HG02938 (cell line): ENCODE measurements at regions not wholly inside any gene's neighbourhood (a gene's known extent, or its start where the extent isn't known, plus 50 kb on each side); places are given as distances from the start of the nearest gene placed in this dataset.
A peak's percentile ranks its signal among the peaks of the same experiment; 100 is the strongest.

Experiments used
- ATAC-seq: cut with Tn5 transposase; IDR thresholded peaks from one replicate; pipeline ENCODE4 v1.9.1; 2021; ENCODE audit warnings: mild to moderate bottlenecking, moderate library complexity; ENCODE audit not compliant: unreplicated experiment

DNA sequence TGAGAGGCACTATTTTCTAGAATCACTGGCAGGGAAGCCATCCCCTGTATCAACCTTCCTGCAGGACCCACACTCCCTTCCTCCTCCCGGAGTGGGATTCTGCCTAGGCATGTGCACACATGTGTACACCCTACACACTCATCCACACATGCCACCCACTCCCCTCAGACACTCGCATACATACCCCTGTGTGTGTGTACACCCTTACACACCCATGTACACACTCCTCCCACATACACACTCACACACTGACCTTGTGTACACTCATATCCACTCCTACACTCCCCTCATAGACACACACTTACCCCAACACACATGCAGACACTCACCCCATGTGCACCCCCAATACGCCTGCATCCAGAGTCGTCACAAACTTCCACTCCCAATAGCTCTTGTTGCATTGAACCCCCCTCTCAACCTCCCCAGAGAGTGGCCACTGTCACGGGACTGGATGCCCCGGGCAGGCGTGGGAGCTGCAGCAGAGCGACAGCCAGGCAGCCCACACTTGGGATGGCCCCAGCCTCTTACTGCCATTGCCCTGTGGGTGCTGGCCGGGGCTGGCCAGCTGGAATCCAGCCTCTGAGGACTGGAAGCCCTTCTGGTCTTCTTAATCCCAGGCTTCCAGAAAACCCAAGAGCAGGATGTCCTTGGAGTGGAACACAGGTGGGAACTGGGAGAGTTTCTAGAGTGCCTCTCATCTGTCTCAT, 251.0 kb downstream of the LOXHD1 start:
- ATAC-seq = no peak

DNA sequence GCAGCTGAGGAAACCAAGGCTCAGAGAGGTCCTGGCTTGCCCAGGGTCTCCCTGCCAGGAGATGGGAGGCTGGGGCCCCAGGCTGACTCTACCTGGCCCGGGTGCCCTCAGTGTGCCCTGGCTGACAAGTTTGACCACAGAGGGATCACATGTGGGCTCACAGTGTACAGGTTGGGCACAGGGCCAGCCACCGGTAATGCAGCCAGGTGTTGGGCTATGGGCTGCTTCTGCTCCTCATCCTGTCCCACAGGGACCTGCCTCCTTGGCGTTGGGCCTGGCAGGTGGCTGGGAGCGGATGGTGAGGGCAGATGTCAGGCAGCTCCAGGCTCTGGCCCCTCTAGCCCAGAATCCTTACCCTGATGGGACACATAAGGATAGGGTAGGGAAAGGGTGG, 250.5 kb downstream of the LOXHD1 start:
- ATAC-seq = no peak

DNA sequence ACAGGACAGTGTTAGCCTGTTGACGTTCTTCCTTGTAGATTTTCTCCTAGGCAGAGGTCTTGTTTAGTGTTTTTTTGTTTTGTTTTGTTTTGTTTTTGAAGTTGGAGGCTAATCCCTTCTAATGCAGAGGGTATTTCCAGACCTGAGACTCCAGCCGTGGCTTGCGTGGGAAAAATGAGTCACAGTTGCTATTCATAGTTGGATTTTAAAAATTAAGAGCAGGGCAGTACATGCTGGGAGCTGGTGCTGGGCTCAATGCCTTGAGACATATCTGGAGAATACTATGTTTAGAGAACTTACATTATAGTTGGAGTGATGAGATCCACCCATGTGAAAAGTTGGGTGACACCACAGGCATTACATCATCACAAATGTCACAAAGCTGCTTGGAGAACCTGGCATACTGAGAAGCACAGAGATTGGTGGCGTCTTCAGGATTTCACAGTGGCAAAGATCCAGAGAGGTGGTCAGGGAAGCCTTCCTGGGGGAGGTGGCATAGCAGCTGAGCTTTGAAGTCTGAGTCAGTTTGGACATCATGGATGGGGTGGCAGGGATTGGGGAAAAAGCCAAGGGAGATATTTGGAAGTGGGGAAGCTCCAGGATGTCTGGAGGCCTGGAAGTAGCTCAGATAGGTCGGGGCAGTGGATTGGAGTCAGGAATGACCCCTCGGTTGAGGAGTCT, 249.4 kb downstream of the LOXHD1 start:
- ATAC-seq = no peak

DNA sequence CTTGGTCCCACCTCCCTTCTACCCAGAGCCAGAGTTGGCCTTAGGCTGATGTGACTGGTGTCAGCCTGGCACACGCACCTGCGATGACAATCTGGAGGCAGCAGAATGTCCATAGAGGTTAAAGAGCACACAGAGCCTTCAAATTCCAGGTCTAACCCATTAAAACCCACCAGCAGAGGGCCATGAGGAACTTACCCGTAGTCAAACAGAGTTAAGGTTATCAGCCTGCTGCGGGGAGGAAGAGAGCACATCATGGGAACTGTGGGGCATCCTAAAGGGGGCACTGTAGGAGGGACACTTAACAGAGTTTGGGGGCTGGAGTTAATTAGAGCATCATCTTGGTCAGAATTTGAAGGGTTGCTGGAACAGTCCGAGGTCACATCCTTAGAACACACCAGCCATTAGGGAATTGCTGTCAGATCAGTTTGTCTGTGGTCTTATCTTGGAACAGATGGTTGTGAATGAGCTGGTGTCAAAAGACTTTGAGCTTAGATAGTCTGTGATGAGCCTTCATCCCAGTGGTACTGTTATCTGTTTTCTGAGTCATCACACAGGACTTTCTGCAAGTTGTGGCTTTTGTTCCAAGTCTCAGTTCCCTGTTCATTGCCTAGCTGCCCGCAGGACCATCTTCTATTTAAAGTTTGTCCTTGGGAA, 248.6 kb downstream of the LOXHD1 start:
- no peak for ATAC-seq

DNA sequence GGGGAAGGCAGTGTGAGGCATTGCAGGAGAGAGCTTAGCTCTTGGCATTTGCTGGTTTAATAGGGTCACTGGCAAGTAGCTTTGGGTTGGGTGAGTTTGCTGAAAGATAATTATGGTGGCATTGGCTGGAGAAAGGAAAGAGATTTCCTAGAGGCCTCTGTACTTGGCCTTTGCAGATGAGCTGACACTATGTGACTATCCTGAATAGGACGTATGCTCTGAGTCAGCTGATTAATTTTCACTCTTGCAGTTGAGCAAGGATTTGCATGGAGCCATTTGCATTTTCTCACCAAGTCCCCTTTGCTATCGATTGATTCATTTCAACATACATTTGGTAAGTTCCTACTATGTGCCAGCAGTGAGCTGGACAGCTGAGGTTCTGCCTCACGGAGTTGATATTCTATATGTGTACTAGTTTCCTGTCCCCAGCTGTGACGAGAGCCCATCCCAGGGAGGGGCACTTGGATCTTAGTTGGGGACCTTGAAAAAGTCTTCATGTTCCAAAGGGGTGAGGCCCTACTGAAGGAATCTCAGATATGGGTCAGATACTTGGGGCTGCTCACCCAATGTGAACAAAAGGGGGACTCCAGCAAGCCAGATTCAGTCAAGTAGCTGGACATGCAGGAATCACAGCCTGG, 245.7 kb downstream of the LOXHD1 start:
- ATAC-seq = no peak

DNA sequence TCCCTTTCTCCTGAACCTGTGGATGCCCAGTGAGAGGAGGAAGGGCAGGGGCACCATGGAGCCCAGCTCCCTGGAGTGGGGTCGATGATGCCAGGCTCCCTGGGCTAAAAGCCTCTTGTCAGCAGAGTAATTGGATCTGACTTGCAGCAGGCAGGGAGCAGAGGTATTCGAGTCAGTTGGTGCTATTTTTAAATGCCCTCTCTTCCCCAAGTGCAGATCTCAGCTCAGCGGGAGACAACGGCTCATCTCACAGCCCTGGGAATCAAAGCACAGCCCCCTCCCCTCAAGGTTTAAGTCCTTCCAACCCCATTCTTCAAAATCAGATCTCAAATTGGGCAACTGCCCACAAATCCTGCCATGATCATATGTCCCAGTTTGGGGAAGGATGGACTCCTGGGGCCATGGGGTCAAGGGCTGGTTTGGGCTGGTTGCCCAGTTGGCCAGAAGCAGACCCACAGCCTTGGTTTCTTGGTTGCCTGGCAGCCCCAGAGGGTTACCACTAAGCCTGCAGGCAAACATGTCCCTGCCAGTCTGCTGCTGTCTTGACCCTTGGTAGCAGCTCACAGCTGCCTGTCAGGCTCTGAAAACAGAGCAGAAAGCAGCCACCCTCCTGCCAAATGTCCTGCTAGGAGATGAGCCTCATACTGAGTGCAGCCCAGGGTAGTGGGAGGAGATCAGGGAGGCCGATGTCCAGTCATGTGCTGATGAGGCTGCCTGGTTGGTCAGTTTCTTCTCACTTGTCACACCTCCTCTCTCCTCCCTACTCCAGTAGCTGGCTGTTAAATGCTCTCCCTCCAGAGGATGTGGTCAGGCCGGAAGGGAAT, 244.9 kb downstream of the LOXHD1 start:
- no peak for ATAC-seq

DNA sequence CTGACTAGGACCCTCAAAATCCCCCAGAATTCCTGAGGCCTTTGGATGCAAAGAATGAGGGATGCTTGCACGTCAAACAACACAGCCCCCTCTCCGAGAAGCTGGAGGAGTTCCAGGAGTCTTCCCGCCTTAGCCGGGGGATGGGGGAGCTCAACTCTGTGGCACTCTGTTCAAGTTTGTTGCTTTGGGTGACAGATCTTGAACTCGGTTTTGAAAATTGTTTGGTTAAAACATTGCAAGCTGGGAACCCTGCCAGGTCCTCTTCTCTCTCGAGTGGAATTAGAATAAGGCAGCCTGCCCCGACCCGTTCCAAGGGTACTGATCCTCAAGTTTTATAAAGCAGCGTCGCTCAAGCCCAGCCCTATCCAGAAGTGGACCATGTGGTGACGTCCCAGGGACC, 244.1 kb downstream of the LOXHD1 start:
- ATAC-seq = no peak

DNA sequence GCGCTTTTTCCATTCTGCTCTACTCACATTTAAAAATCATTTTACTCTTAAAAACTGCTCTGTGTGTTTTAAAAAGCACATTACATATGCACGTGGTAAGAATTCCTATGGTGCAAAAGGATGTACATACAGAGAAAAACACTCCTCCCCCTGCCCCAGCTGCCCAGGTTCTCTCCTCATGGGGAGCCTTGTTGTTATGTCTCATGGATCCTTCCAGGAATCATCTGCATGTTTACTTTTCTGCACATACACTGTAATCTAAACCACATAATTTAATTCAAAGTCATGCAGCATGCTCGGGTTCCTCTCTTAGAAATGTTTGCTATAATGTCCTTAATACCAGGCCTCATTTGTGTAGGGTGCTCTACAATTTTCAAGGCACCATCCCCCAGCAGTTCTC, 243.3 kb downstream of the LOXHD1 start:
- no peak for ATAC-seq

DNA sequence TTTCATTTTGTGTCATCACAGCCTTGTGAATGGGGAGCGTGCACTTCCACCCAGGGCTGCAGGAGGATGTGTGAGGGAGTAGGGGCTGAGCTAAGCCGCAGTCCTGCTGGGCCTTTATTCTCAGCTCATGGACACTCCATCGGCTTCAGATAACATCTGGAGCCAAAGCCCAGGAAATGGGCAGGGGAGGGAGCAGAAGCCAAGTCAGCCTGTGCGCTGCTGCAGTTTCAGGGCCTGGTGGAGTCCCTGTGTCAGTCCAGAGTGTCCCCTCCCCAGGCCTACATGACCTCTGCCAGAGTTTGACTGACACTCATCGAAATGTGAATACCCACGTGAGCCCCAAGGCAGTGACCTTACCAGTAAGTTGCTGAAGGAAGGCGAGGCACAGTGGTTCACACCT, 242.2 kb downstream of the LOXHD1 start:
- no peak for ATAC-seq

DNA sequence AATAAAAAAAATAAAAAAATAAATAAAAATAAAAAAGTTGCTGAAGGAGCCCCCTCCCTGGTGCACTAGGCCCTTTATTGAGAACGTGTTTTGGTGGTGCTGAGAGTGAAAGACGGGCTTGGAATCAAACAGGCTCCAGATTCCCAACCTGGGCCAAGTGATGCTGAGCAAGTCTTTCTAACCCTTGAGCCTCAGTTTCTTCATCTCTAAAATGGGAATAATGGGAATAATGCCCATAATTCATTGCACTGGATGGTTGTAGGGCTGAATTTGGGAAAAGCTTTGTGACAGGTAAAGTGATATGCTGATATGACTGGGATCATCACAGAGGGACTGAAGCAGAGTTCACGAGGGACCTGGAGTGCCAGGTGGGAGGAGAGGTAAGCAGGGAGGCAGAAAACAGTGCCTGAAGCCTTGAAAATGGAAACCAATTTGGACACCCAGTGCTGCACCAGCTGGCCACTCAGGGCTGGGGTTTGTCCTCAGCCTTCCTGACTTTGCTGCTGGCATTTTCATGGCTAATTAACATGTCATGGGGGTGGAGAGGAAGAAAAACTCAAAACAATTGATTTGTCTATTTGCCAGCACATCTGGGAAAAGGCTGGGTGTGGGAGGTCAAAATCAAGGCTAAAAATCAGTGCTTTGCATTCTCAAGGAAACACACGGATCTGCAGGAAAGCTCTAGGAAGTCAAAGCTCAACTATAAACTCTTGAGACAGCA, 241.3 kb downstream of the LOXHD1 start:
- no peak for ATAC-seq

DNA sequence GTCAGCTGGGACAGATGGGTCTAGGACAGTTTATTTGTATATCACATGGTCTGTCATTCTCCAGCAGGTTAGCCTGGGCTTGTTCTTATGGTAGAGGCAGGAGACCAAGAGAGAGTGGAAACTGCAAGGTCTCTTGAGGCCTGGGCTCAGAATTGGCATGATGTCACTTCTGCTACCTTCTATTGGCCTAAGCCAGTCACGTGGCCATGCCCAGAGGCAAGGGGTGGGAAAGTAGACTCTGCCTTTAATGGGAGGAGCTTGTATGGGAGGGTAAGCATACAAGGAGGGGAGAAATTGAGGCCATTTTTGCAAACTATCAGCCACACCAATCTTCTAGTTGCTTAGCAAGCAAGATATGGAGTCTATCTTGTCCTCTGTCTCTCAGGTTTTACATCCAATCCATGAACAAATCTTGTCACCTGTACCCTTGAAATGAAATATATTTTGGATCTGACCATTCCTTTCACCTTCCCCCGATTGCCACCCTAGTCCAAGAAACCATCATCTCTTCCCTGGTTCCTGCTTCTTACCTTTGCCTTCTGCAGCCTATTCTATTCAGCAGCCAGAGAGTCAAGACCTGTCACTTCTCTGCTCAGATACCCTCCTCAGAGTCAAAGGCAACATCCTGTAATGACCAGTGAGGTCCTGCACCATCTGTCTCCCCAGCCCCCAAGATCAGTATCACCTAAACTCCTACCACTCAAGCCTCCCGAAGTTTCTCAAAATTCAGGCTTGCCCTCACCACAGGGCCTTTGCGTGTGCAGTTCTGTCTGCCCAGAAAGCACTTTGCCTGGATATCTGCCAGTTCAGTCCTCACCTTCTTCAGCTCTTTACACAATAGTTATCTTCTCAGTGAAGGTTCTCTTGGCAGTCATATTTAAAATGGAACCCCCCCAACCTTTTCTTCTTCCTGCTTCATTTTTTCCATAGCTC, 240.0 kb downstream of the LOXHD1 start:
- peak; percentile 59 for ATAC-seq

DNA sequence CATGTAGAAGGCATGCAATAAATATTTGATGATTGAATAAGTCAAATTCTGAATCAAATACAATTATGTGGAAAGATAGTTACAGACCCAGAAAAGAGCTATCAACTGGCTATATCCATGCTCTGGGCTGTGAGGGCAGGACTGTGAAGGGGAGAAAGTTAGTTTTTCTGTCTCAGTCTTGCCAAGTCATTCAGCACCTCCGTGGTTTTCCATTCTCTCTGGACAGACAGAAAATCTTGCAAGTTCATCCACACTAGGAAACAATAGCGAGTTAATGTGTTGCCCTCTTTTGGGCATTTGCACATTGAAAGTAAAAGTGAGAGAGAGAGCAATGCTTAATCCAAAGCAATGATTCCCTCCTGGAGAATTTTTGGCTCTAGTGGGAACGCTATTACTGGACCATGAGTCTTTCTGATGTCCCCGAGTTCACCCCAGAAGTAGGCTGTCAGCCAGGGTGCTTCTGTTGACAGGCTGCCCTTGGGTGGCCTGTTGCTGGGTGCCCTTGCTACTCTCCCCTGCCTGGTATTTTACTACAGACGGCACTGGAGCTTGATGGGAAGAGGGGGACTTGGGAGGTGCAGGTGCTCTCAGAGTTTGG, 238.3 kb downstream of the LOXHD1 start:
- no peak for ATAC-seq

DNA sequence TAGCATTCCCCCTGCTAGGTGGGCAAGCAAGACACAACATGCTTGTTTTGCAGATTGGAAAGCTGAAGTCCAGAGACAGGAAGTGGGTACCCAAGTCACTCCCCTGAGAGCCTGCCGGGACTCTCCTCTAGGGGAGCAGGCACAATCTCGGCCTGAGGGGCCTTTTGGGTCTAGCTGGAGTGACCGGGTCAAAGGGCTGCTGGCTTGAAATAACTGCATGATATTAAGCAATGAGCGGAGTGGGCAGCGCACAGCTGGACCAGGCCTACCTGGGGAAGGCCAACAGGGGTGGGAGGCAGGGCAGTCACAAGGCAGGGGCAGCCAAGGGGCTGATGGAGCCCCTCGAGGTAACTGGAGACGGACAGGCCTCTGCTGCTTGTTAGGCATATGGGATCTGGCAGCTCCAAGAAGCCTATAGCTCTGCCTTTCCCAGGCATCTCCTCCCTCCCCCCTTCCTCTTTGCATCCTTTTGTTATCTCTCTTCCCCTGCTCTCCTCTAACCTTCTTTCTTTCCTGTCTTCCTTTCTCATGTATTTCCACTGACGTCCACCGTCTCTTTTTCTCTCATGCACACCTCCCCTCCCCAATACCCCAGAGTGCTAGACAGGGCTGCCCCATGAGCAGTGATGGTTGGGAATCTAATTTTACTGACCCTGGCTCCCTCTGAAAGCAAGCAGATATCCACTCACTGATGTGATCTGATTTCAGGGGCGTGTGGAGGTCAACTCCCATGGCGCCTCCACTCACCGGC, 237.5 kb downstream of the LOXHD1 start:
- ATAC-seq = no peak

DNA sequence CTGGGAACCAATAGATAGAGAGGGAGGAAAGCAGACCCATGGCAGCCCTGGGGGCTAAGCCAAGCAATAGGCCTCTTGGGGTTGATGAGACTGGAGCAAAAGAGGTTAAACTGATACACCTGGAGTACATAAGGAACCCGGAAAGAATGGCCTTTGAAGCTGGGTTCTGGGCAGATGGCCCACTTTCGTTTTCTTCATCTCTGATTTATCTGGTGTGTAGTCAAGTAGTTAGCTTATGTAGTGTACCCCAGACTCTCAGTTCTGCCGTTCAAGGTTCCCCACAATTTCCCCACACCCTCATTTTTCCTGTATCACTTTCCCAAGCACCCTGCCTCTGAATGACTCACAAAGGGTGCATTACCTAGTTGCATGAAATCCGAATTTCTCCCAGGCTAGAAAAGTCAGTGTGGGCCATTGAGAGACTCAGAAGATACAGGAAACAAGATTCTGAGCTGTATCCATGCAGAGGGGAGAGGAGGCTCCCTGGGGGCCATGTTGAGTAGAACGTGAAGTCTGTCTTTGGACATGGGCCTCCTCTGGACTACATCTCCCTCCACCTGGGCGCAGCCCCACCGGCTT, 235.0 kb downstream of the LOXHD1 start:
- ATAC-seq = no peak

DNA sequence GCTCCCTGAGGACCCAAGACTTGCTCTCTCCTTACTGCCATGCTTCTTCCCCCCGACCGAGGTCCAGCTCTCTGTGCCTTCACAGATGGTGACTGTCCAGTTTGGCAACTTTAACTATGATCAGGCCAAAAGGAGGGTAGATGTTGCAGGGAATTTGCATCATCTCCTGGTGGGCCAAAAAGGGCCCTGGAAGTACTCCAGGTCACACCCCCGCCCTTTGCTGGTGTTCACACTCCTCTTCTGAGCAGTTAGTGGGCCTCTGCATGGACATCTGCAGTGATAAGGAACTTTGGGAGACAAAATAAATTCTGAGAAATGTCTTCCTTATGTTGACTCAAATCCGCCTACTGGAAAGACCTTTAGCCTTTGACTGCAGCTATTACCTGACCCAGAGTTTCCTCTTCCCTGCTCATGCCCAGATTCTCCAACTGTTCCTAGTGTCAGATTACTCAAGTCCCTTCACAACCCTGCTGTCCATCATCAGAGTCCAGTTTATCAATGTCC, 234.4 kb downstream of the LOXHD1 start:
- ATAC-seq = no peak

DNA sequence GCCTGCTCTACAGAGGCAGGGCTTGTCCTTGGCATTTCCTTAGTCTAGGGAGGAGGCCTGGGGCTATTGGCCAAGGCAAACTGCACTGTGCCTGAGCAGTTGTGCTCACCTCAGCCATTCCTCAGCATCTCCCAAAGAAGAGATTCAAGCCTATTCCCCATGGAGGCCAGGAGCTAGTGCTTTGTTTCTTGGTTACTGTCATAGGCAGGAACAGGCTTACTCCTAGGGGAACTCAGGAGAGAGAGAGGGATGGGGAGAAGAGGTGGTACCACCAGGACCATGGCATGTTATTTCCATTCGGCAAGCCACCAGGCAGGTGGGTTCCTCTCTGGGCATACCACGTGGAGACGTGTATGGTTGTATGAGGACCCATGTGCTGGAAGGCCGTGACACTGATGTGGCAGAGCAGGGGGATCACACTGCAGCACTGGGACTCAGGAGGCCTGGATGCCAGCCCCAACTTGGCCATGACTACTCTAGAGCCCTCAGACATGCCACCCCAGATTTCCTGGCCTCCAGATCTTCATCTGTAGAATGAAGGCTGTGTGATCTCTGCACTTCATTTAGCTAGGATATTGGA, 233.7 kb downstream of the LOXHD1 start:
- no peak for ATAC-seq

DNA sequence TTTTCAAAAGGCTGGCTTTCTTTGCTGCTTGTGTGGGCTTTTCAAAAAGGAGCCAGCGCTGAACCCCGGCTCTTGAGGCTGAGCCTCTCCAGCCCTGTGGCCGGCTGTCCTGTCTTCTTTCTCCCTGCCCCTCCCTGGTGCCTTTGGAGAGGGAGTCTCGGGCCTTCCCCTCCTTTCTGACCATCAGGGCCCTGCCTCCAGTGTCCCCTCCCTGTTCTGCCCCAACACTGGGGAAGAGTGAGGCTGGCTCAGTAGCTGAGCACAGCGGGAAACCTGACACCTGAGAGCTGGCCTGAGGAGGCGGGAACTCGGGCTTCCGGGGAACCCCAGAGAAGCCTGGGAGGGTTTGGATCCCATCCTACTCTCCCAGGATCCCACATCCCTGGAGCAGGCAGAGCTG, 232.1 kb downstream of the LOXHD1 start:
- ATAC-seq = no peak
